ELF-1 (cell line): ENCODE measurements at regions not wholly inside any gene's neighbourhood (a gene's known extent, or its start where the extent isn't known, plus 50 kb on each side); places are given as distances from the start of the nearest gene placed in this dataset.
"Not testable (repeated sequence)": the region's sequence is repeated elsewhere in the genome, so short reads cannot be mapped to it uniquely, and the experiment has no call there.

Experiments used
- DNase-seq: peaks from one replicate; pipeline ENCODE4 v3.0.0-alpha.2; 2016; ENCODE audit warnings: low read depth, low spot score

DNA sequence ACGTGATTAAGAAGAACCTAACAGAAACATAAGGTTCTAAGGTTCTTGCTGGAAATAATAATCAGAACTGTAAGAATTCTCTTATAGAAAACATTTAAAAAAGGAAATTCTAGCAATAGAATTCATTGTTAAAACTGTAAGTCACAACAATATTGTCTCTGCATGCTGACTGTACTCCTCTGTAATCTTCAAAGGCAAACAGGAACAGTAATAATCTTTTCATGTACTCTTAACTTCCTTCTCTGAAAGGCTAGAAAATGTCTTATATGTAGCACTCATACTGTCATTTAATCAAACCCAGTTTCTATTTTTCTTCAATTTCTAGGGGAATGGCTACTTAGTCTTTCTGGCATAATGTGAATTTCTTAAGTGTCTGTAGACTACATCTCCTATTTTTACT, 103.5 kb upstream of the AGAP9 start:
- DNase-seq, result not testable (repeated sequence)

DNA sequence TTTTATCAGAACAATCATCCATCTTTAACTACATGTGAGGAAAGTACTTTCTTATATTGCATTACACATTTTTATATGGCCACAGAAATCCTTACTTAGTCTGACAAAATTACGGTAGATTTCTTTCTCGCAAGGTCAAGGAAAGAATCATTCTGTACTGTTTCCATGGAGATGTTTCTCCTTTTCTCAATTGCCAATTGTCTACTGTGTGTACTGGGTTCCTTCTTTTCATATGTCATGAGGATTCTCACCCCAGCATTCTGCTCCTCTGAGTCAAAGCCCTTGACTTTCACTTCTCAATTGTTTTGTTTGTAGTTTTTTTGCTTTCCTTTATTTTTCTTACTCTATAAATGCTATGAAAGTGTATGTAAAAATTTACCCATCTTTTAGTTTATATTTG, 99.3 kb upstream of the AGAP9 start:
- DNase-seq, result not testable (repeated sequence)

DNA sequence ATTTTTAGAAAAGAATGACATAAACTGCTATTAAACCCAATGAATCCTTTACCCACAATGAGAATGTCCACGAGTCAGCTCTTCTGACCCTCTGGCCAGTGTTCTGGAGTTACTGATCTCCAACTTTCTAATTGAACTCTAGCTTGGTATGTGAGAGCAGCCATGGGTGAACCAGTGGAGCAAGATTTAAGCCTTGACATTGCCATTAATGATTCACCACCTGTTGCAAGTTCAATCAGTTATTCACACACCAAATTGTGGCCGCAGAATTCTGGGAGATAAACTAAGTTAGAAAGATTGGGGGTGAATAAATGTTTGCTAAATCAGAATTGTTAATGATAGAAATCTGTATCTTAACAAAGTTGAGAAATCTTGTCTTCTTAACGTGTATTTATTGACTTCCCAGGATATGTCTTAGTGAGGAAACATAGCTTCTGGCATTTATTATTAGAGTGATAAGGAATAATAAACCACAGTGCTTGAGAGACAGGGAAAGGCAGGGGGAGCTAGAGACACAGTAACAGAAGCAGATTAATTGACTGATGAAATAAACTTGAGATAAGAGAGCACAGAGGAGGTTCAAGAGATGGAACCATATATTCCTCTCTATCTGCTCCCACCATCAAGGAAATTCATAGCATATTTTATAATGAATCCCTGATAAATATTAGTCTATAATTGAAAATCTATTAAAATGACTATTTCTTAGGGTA, 96.0 kb upstream of the AGAP9 start:
- not testable (repeated sequence) for DNase-seq

DNA sequence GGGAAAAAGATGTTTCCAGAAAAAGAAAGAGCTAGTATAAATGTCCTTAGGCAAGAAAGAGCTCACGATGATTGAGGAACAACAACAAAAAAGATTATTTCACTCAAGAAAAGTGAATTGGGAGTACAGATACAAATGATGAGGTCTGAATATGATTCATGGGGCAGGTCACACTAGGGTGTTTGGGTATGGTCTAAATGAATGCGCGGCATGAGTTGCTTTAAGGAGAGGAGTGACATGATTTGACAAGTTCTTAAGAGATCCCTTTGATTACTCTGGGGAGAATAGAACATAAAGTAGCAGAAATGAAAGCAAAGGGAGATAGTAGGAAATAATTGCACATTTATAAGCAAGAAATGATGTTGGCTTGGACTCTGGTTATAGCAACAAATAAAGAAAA, 85.9 kb upstream of the AGAP9 start:
- not testable (repeated sequence) for DNase-seq

DNA sequence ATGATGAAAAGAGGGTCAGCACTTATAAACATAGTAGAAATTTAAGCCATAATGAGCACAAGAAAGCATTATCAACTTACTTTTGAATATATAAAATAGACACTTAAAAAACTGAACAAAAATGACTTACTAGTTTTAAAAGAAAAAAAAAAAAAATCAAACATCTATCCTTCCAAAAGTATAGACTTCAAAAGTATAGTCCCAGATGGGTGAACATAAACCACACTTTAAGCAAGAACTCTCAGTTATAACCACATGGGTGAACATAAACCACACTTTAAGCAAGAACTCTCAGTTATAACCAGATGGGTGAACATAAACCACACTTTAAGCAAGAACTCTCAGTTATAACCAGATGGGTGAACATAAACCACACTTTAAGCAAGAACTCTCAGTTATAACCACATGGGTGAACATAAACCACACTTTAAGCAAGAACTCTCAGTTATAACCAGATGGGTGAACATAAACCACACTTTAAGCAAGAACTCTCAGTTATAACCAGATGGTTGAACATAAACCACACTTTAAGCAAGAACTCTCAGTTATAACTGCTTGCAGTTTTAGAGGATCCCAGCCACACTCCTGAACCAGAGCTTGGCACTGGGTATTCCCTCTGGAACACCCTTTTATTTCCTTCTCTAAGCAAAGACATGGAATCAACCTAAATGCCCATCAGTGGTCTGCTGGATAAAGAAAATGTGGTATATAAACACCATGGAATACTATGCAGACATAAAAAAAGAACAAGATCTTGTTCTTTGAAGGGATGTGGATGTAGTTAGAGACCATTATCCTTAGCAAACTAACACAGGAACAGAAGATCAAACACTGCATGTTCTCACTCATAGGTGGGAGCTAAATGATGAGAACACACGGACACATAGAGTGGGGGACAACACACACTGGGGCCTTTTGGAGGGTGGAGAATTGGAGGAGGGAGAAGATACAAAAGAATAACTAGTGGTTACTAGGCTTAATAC, 82.6 kb upstream of the AGAP9 start:
- DNase-seq, result not testable (repeated sequence)

DNA sequence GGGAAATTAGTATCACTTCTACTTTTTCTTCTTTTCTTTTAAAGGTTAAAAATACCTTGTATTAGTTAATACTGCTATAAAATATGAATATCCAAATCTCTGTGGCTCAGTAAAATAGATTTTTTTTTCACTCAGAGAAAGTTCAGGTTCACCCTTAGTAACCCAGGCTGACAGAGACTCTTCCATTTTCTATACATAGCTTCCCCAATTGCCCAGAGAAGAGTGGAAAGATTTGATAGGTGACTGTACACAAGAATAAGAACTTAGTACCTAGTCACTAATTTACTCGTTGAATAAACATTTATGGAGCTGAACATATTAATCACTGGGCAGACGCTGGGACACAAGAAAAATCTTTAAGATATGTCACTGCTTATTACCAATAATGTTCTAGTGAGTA, 77.2 kb upstream of the AGAP9 start:
- DNase-seq, result not testable (repeated sequence)

DNA sequence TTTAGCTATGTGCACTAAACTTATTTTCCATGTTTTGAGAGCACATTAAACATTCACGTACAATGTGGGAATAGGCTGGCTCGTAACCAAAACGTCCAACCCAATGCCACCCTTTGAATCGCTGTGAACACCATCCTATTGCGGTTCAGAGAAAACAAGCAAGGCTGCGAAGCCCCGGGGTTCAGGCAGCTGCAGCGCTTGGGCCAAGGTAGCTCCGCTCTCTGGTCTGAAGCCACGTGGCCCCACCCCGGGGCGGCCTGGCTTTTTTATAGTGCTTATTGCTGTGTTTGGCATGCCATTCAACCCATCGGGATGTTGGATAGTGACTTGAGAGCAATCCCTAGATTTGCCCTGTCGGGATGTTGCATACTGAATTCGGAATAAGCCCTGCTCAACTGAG, 76.7 kb upstream of the AGAP9 start:
- DNase-seq, result not testable (repeated sequence)

DNA sequence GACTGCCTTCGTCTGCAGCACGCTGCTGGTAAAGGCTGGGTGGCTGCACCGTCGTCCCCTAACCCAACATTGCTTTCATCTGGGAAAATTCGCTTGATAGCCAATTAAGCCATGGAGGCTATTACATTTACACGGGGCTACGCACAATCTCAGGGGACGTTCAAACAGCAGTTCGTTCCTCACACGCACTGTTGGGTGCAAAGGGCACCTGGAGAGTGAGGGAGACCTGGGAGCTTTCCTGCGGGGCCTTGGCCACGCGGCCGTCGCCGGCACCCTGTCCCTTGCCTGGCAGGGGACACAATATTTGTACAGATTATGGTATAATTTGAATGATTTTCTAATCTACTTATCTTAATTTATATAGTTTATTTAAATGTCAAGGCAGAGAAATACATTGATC, 76.2 kb upstream of the AGAP9 start:
- DNase-seq, result not testable (repeated sequence)

DNA sequence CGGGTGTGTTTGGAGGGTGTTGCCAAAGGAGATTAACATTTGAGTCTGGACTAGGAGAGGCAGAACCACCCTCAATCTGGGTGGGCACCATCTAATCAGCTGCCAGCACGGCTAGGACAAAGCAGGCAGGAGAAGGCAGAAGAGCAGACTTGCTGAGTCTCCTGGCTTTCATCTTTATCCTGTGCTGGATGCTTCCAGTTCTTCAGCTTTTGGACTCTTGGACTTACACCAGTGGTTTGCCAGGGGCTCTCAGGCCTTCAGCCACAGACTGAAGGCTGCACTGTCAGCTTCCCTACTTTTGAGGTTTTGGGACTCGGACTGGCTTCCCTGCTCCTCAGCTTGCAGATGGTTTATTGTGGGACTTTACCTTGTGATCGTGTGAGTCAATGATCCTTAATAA, 70.4 kb upstream of the AGAP9 start:
- DNase-seq, result not testable (repeated sequence)

DNA sequence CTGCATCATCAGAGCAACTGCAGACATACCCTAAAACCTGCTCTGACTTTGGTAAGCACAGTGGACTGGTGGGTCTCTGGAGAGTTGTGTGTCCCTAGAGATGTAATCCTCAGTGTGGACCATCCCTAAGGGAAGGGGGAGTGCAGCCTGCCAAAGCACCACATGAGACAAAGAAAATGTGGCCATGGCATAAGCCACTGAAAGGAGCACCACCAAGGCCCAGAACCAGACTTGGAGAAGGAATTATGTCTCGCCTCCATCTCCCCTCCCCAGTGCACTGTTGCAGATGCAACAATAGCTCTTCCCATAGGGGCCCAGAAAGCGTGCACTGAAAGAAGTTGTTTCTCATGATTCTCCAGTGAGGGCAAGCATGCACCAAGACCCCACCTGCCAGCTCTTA, 69.7 kb upstream of the AGAP9 start:
- not testable (repeated sequence) for DNase-seq

DNA sequence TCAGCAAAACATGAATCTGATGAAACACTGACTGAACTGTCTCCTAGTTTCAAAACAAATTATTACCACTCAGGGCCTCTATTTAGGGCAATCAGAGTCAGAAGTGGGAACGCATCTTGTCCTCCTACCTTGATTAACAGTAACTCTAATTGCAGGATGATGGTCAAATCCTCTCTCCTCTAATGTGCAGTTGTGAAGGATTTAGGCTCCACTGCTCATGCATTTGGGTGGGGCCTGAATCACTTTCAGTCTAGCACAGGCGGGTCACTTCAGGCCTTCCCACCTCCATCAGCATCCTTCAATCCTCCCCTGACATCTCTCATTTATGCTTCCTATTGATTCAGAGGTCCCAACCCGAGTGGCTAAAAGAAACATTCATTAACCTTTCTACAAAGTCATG, 67.5 kb upstream of the AGAP9 start:
- DNase-seq, result not testable (repeated sequence)

DNA sequence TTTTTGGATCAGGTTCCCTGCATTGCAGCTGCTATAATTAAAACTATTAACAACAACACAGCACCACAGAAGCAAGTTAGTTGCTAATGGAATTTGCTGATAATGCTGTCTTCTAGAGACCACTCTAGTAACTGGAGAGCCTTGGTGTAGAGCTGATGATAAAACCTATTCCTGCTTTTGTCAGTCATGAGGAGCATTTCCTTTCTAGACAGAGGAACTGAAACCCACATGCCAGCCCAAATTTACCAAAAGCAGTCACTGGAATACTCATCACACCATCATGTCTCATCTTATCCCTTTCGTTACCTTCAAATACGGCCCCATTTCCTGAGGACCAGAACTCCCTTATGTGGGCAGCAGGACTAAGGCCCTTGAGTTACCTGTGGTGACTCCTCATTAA, 67.1 kb upstream of the AGAP9 start:
- DNase-seq, result not testable (repeated sequence)

DNA sequence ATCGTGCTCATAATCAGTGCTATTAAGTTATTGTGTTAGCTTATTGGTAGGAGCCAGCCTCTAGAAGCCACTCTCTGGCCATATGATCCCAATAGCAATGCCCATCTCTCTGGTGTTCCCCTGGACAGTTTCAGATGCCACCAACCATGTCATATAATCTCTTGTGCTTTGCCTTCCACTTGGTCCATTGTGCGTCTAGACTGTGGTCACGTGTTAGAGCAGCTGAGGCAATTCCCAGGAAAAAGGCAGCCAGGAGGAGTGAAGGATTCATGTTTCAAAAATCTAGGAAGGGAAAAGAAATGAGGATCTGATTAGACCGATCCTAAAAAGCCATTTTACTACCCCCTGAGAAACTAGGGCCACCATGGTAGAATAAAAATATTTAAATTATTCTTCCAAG, 58.6 kb upstream of the AGAP9 start:
- not testable (repeated sequence) for DNase-seq

DNA sequence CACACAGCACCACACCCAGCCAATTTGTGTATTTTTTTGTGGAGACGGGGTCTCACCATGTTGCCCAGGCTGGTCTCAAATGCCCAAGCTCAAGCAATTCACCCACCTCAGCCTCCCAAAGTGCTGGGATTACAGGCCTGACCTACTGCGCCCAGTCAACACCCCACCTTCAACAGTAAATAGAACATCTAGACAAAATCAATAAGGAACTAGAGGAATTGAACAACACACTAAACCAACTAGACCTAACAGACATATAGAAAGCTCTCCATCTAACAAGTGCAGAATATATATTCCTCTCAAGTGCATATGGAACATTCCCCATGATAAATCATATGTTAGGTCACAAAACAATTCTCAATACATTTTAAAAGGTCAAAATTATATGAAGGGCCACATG, 56.6 kb upstream of the AGAP9 start:
- not testable (repeated sequence) for DNase-seq

DNA sequence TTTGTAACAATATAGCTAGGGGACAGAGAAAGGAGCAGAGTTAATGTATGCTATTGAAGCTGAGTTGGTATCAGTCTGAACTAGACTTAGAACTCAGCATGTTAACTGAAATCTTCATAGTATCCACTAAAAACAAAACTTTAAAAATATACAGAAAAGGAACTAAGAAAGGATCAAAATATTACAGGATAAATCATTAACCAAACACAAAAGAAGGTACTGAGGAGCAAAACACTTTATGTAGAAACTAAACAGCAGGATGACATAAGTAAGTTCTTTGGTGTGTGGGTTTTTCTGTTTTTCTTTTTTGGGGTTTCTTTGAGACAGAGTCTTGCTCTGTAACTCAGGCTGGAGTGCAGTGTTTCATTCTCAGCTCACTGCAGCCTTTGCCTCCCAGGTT, 55.1 kb upstream of the AGAP9 start:
- DNase-seq, result not testable (repeated sequence)
